Right atrium auricular region (tissue), 2 donors: ENCODE measurements at regions not wholly inside any gene's neighbourhood (a gene's known extent, or its start where the extent isn't known, plus 50 kb on each side); places are given as distances from the start of the nearest gene placed in this dataset.

ENCODE experiments used
- DNase-seq: peaks from one replicate; pipeline ENCODE4 v3.0.0-alpha.2; 2019; ENCODE audit warnings: low spot score
- H3K27ac ChIP-seq, 2 donors: fragments of 200-600 bp; sonication (generic); 1 replicate in 1 of 2; 2 replicates in 1 of 2; pipeline ENCODE4 v1.5.1; 2016 to 2019
- H3K27me3 ChIP-seq, 2 donors: fragments of 200-600 bp; sonication (generic); one replicate each; pipeline versions ENCODE4 v1.5.1 to v1.6.0; 2017 to 2019
- H3K36me3 ChIP-seq: fragments of 200-600 bp; sonication (generic); one replicate; pipeline ENCODE4 v1.5.1; 2016
- H3K4me1 ChIP-seq, 2 donors: fragments of 200-600 bp; sonication (generic); one replicate each; pipeline versions ENCODE4 v1.5.1 to v1.6.0; 2017 to 2019
- H3K4me3 ChIP-seq, 2 donors: fragments of 200-600 bp; sonication (generic); 1 replicate in 1 of 2; 2 replicates in 1 of 2; pipeline ENCODE4 v1.5.1; 2017 to 2019; ENCODE audit warnings: mild to moderate bottlenecking in 1 of 2, moderate library complexity in 1 of 2
- H3K9me3 ChIP-seq, 2 donors: fragments of 200-600 bp; sonication (generic); one replicate each; pipeline ENCODE4 v1.5.1; 2019
- TF ChIP-seq, protein P1 (sequence below), 2 donors: fragments of 200-600 bp; sonication (generic); IDR thresholded peaks; one replicate each; pipeline ENCODE4 v1.5.1; 2019; ENCODE audit warnings: antibody characterized with exemption in 2 of 2

DNA sequence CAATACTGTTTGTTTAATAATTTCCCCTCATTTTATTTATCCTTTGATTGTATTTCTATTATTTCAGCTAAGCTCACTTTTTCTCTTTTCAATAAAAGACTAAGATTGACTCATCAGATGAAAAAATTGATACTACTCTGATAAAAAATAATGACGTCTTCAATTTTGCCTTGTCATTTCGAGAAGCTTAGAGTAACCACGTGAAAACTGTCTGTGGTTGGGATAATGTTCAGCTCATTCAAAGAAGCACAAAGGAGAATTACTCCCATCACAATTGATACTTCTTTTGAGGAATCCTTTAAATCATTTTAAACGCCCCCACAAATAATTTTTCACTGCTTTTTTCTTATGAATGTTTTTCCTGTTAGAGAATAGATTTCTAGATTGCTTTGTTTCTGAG is 318.7 kb upstream of the SLITRK1 start:
- Histone ChIP-seq H3K4me1 (no peaks in the 10 kb centered on the region), H3K27ac (no peak overlapping the region)
- TF ChIP-seq, protein P1, sequence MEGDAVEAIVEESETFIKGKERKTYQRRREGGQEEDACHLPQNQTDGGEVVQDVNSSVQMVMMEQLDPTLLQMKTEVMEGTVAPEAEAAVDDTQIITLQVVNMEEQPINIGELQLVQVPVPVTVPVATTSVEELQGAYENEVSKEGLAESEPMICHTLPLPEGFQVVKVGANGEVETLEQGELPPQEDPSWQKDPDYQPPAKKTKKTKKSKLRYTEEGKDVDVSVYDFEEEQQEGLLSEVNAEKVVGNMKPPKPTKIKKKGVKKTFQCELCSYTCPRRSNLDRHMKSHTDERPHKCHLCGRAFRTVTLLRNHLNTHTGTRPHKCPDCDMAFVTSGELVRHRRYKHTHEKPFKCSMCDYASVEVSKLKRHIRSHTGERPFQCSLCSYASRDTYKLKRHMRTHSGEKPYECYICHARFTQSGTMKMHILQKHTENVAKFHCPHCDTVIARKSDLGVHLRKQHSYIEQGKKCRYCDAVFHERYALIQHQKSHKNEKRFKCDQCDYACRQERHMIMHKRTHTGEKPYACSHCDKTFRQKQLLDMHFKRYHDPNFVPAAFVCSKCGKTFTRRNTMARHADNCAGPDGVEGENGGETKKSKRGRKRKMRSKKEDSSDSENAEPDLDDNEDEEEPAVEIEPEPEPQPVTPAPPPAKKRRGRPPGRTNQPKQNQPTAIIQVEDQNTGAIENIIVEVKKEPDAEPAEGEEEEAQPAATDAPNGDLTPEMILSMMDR (IDR thresholded peaks at IDR 0.05), result no peak

DNA sequence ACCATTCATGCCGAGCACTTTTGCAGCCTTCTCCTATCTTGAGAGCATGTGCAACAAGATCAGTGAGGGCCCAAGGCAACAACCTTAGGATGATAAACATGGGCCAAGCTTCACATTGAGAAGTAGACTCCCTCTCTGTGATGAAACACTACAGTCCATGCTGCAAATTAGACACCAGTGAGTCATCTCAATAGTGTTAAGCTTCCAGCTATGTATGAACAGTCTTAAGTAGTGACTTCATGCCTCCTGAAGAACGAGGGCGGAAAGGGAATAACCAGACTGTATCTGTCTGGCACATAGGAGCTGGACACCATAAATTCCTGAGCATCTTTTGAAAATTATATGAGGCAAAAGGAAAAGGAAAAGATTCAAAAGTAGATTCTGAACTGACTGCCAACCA is 309.9 kb upstream of the SLITRK1 start:
- H3K27ac ChIP-seq, result no peak overlapping the region
- no peaks in the 10 kb centered on the region for H3K36me3 ChIP-seq
- H3K4me1 ChIP-seq, result no peaks in the 10 kb centered on the region
- DNase-seq, result no peak
- no peak overlapping the region for H3K4me3 ChIP-seq
- H3K9me3 ChIP-seq, result peaks cover 0 to 7% of the 10 kb centered on the region in 2 donors
- TF ChIP-seq, protein P1 (IDR thresholded peaks at IDR 0.05), result no peak
- H3K27me3 ChIP-seq, result no peaks in the 10 kb centered on the region

More for the DNA sequence above, 318.7 kb upstream of the SLITRK1 start:
- no peak overlapping the region for H3K4me3 ChIP-seq
- DNase-seq, result no peak
- H3K36me3 ChIP-seq, result no peaks in the 10 kb centered on the region
- H3K27me3 ChIP-seq, result no peaks in the 10 kb centered on the region
- H3K9me3 ChIP-seq, result peaks cover 0 to 2% of the 10 kb centered on the region in 2 donors

GRCh38 chr13:84191139-84191538 is 308.9 kb upstream of the SLITRK1 start:
- TF ChIP-seq, protein P1 (IDR thresholded peaks at IDR 0.05), result no peak
- no peak for DNase-seq
- Histone ChIP-seq H3K9me3 (peaks cover 0 to 6% of the 10 kb centered on the region in 2 donors), H3K4me3 (no peak overlapping the region), H3K4me1 (no peaks in the 10 kb centered on the region), H3K27me3 (no peaks in the 10 kb centered on the region), H3K27ac (no peak overlapping the region), H3K36me3 (no peaks in the 10 kb centered on the region)

DNA sequence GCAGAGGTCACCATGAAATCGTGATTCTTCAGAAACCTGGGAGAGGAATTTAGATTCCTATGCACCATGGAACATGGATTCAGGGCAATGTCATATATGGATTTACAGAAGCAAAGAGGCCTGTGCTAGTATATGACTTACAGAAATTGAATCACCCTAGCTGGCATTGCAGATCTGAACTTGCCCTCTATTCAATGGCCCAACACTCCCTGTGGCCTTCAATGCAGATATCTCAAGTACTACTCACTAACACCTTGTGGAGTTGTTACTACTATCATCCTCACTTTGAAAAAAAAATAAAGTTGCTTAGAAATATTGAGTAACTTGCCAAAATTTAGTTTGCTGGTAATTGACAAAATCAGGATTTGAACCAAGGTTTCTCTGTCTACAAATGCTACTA is 305.4 kb upstream of the SLITRK1 start:
- H3K4me3 ChIP-seq, result no peak overlapping the region
- H3K9me3 ChIP-seq, result no peaks in the 10 kb centered on the region
- no peaks in the 10 kb centered on the region for H3K4me1 ChIP-seq
- no peak overlapping the region for H3K27ac ChIP-seq
- no peaks in the 10 kb centered on the region for H3K27me3 ChIP-seq
- TF ChIP-seq, protein P1 (IDR thresholded peaks at IDR 0.05), result no peak
- DNase-seq, result no peak
- H3K36me3 ChIP-seq, result no peaks in the 10 kb centered on the region

DNA sequence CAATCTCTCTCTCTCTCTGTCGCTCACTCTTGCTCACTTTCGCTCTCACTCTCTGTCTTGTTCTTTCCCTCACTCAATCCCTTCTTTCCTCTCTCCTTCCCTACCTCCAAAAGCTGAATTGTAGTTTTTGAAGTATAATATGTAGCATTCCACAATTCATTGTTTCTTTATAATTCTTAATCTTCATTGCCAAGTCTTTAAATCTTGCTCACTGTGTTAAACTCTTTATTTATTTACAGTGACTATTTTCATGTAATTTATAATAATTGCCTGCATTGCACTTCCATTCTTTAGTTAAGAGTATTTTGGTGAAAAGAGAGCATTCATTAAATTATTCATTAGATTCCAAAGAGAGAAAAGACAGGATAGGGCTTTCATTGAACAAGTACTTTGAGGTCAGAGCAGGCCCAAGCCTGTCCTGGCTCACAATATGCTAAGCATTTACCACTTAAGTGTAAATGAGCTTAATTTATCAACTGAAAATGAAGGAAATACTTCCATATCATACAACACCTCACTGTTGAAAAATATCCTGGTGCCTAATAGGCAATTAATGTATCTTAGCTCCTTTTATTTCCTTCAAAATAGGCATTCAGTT is 257.4 kb upstream of the SLITRK1 start:
- TF ChIP-seq, protein P1 (IDR thresholded peaks at IDR 0.05), result no peak
- Histone ChIP-seq H3K27me3 (no peaks in the 10 kb centered on the region), H3K9me3 (no peaks in the 10 kb centered on the region), H3K4me1 (no peaks in the 10 kb centered on the region), H3K27ac (no peak overlapping the region), H3K36me3 (no peaks in the 10 kb centered on the region), H3K4me3 (no peak overlapping the region)
- no peak for DNase-seq

DNA sequence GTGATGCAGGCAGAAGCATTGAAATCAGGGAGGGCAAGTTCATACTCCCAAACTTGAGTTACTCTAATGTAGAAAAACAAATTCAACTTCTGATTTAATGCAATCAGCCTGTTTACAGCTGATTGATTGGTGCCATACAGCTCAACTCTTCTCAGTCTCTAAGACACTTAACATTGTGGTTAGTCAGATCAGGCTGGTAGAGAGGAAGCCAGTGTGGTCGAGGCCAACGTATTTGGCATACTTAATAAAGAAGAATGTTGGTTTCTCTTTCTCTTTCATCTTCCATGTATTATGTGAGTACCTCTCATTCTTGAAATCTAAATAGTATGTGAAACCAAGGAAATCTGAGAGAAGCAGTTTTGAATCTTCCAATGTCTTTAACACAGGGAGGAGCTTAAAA is 255.0 kb upstream of the SLITRK1 start:
- Histone ChIP-seq H3K4me3 (no peak overlapping the region), H3K27ac (no peak overlapping the region), H3K4me1 (no peaks in the 10 kb centered on the region), H3K27me3 (no peaks in the 10 kb centered on the region), H3K9me3 (no peaks in the 10 kb centered on the region), H3K36me3 (no peaks in the 10 kb centered on the region)
- no peak for DNase-seq
- TF ChIP-seq, protein P1 (IDR thresholded peaks at IDR 0.05), result no peak
